HL-60 (cell line): ENCODE measurements at regions not wholly inside any gene's neighbourhood (a gene's known extent, or its start where the extent isn't known, plus 50 kb on each side); places are given as distances from the start of the nearest gene placed in this dataset.

Source experiments
- DNase-seq, 2 experiments: peaks; one replicate each; pipeline ENCODE4 v3.0.0-alpha.2; 2010 to 2020; ENCODE audit warnings: low read depth in 1 of 2, low spot score in 1 of 2
- H3K27ac ChIP-seq: fragments of 250-450 bp; sonication (Bioruptor Pico); replicated peaks from 2 replicates; pipeline ENCODE4 v1.5.1; 2020; ENCODE audit warnings: mild to moderate bottlenecking, moderate library complexity
- H3K27me3 ChIP-seq: fragments of 250-450 bp; sonication (Bioruptor Pico); 2 replicates; pipeline ENCODE4 v1.5.1; 2021; ENCODE audit warnings: mild to moderate bottlenecking, moderate library complexity; ENCODE audit not compliant: insufficient read depth, poor library complexity, severe bottlenecking
- H3K4me3 ChIP-seq: replicated peaks from 2 replicates; pipeline ENCODE4 v1.5.1; 2011; ENCODE audit warnings: mild to moderate bottlenecking, control low read depth, low read length; ENCODE audit not compliant: insufficient read depth
- CTCF ChIP-seq: IDR thresholded peaks from one replicate; pipeline ENCODE4 v1.5.1; 2011; ENCODE audit warnings: low read length, control low read depth, inconsistent platforms; ENCODE audit not compliant: insufficient read depth
- GABPA ChIP-seq: IDR thresholded peaks from 2 replicates; pipeline ENCODE4 v1.6.1; 2012; ENCODE audit warnings: low read depth
- POLR2AphosphoS5 ChIP-seq: IDR thresholded peaks from 2 replicates; pipeline ENCODE4 v1.6.1; 2012; ENCODE audit warnings: low read depth
- REST ChIP-seq: IDR thresholded peaks from 2 replicates; pipeline ENCODE4 v1.6.1; 2012; ENCODE audit warnings: low read depth; ENCODE audit not compliant: insufficient replicate concordance
- SPI1 ChIP-seq: IDR thresholded peaks from 2 replicates; pipeline ENCODE4 v1.6.1; 2012; ENCODE audit warnings: low read depth, mild to moderate bottlenecking, borderline replicate concordance

- Histone ChIP-seq H3K27ac (no peak overlapping the region), H3K27me3 (no peaks in the 10 kb centered on the region), H3K4me3 (no peak overlapping the region)
- TF ChIP-seq REST = no peak
- TF ChIP-seq CTCF = no peak
- TF ChIP-seq GABPA = no peak
- TF ChIP-seq POLR2AphosphoS5 = no peak
- no peak for TF ChIP-seq SPI1
- DNase-seq = no peak
Observed at GRCh38 chr5:15346738-15347137, 153.2 kb upstream of the FBXL7 start.

GRCh38 chr5:15344954-15345353 lies 155.0 kb upstream of the FBXL7 start:
- no peak overlapping the region for H3K4me3 ChIP-seq
- TF ChIP-seq POLR2AphosphoS5 = no peak
- TF ChIP-seq SPI1 = no peak
- TF ChIP-seq REST = no peak
- no peak for TF ChIP-seq GABPA
- TF ChIP-seq CTCF = no peak
- no peak overlapping the region for H3K27ac ChIP-seq
- H3K27me3 ChIP-seq = no peaks in the 10 kb centered on the region
- no peak for DNase-seq

GRCh38 chr5:15338546-15338945 lies 161.4 kb upstream of the FBXL7 start:
- no peak for DNase-seq
- Histone ChIP-seq H3K4me3 (no peak overlapping the region), H3K27me3 (no peaks in the 10 kb centered on the region), H3K27ac (no peak overlapping the region)
- TF ChIP-seq GABPA = no peak
- TF ChIP-seq SPI1 = no peak
- no peak for TF ChIP-seq CTCF
- no peak for TF ChIP-seq POLR2AphosphoS5
- no peak for TF ChIP-seq REST
